Ramos (cell line): ENCODE measurements at regions not wholly inside any gene's neighbourhood (a gene's known extent, or its start where the extent isn't known, plus 50 kb on each side); places are given as distances from the start of the nearest gene placed in this dataset.
"Not testable (repeated sequence)": the region's sequence is repeated elsewhere in the genome, so short reads cannot be mapped to it uniquely, and the experiment has no call there.

ENCODE experiments used
- in situ Hi-C: fragments of 300-500 bp; cut with MboI; formaldehyde crosslinking; loops from one replicate; pipeline ENCODE4 v1.14.3; 2022; ENCODE audit warnings: low sequenced_read_pairs; ENCODE audit not compliant: unreplicated experiment

DNA sequence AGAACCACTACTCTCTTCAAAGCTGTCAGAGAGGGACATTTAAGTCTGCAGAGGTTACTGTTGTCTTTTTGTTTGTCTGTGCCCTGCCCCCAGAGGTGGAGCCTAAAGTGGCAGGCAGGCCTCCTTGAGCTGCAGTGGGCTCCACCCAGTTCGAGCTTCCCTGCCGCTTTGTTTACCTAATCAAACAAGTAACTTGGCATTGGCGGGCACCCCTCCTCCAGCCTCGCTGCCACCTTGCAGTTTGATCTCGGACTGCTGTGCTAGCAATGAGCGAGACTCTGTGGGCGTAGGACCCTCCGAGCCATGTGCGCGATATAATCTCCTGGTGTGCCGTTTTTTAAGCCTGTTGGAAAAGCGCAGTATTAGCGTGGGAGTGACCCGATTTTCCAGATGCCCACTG, 920.7 kb downstream of the REEP3 start:
- in situ Hi-C loops, result not testable (repeated sequence)

DNA sequence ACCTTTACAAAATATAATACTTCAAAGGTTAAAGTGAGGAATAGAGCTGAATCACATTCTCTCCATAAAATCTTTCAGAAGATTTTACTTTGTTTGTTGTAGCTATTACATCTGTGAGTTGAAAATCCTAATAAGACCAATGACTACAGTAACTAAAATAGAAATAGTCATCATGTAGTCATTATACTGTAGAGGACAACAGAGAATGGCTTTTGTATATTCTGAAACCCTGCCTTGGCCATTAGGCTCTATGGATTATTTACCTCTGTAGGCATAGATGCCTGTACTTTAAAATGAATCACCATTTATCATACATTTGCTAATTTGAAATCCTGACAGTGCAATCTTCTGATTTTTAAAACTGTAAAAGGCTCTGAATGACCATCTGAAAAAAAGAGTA, 923.0 kb downstream of the REEP3 start:
- in situ Hi-C loops, result no loop called here

DNA sequence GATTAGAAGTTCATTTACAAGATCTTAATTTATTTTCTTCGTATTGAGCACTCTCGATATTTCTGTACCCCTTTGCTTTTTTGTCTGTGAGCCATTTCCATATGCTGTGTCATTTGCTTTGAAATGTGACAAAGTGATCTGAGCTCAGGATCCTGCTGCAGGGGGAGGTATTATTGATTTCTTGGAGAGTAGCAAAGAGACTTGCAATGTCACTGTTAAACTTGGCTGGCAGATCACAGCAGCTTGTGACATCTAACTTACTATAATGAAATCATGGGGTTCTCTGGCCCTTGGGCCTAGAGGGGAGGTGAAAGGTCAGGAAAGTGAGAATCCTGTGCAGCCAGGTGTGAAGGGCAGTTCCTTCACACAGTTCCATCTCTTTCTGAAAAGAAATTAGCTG, 923.4 kb downstream of the REEP3 start:
- in situ Hi-C loops, result no loop called here

- in situ Hi-C loops, result no loop called here
Measured at GRCh38 chr10:64449603-64450002, 928.4 kb downstream of the REEP3 start.

- in situ Hi-C loops, result no loop called here
Measured at GRCh38 chr10:64450312-64450711, 929.1 kb downstream of the REEP3 start.

GRCh38 chr10:64454962-64455361, 933.8 kb downstream of the REEP3 start:
- in situ Hi-C loops, result no loop called here

DNA sequence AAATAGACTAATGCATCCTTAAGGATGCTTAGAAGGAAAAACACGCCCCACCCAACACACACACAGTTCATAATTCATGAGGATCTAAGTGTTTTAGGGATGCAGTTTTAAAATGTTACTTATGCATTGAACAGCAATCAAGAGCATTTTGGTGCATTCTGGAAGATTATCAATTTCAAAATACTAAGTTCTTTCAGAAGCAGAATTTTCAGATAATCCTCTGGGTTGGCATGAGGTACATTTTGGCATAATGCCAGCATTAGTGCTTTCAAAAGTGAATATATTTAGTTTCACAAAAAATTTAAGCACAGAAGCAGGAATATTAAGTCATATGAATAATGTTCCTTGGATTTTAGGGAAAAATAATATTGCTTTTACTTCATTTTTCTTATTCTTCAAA, 937.1 kb downstream of the REEP3 start:
- in situ Hi-C loops, result no loop called here

DNA sequence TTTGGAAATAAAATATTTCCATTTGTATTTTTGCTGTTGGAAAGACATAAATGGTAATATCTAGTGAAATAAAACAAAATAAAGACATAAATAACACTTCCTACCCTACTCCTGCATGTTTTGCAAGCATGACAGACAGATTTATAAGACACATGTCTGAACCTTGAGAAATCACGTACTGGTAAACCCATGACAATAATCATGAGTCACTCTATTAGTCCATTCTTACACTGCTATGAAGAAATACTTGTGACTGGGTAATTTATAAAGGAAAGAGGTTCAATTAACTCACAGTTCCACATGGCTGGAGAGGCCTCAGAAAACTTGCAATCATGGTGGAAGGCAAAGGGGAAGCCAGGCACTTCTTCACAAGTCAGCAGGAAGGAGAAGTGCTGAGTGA, 942.2 kb downstream of the REEP3 start:
- in situ Hi-C loops, result no loop called here

DNA sequence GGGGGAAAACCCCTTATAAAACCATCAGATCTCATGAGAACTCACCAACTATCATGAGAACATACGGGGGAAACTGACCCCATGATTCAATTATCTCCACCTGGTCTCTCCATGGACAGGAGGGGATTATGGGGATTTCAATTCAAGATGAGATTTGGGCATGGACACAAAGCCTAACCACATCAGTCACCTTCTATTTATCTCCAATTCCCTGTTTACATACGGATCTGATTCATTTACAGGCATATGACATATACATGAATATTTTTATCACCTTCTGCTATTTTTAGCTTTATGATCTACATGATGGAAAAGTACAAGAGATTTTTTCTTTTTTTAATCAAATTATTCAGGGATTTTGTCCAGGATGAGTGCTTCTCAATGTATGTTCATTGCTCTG, 944.5 kb downstream of the REEP3 start:
- in situ Hi-C loops, result no loop called here

DNA sequence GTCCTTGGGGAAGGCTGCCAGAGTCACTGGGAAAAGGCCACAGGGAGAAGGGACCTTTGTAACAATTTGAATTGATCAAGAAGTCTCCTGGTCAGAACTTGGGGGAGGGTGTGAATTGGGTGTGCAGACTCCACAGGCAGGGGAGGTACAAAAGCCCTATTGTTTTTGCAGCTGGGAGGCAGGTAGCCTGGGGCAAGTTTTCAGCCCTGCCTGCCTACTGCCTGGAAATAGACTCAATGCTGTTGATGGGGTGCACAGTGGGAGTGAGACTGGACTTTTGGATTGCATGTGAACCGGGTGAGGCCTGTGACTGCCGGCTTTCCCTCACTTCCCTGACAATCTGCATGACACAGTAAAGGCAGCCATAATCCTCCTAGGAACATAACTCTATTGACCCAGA, 947.0 kb downstream of the REEP3 start:
- in situ Hi-C loops, result no loop called here

DNA sequence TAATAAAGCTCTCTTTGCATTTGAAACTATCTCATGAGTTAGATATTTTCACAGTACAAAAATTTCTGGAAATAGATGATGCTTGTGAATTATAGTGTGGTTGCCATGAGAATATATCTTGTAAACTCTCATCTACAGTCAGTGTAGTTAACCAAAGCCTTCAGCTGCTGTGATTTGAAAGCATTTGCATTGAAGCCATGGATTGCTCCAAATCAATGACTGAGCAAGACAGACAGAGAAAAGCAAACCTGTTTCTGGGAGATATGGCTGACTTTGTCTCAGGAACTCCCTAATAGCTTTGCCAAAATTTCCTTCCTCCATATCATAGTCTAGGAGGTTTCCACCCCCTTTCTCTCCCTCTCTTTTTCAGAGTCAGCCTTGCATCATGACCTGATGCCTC, 955.3 kb downstream of the REEP3 start:
- in situ Hi-C loops, result no loop called here

- in situ Hi-C loops, result no loop called here
Measured at GRCh38 chr10:64477791-64478190, 956.6 kb downstream of the REEP3 start.

- in situ Hi-C loops, result no loop called here
Measured at GRCh38 chr10:64484811-64485330, 963.7 kb downstream of the REEP3 start.

GRCh38 chr10:64486149-64486548, 964.9 kb downstream of the REEP3 start:
- in situ Hi-C loops, result no loop called here

- in situ Hi-C loops, result no loop called here
Measured at GRCh38 chr10:64486901-64487300, 965.7 kb downstream of the REEP3 start.

DNA sequence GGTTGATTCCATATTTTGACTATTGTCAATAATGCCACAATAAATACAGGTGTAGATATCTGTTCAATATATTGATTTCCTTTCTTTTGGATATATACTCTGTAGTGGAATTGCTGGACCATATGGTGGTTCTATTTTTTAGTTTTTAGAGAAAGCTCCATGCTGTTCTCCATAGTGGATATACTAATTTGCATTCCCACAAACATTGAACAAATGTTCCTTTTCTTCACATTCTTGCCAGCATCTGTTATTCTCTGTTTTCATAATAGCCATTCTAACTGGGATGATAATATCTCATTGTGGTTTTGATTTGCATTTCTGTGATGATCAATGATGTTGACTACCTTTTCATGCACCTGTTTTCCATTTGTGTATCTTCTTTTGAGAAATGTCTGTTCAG, 973.7 kb downstream of the REEP3 start:
- in situ Hi-C loops, result no loop called here

- in situ Hi-C loops, result no loop called here
Measured at GRCh38 chr10:64497306-64497705, 976.1 kb downstream of the REEP3 start.

GRCh38 chr10:64501807-64502206, 980.6 kb downstream of the REEP3 start:
- in situ Hi-C loops, result no loop called here

DNA sequence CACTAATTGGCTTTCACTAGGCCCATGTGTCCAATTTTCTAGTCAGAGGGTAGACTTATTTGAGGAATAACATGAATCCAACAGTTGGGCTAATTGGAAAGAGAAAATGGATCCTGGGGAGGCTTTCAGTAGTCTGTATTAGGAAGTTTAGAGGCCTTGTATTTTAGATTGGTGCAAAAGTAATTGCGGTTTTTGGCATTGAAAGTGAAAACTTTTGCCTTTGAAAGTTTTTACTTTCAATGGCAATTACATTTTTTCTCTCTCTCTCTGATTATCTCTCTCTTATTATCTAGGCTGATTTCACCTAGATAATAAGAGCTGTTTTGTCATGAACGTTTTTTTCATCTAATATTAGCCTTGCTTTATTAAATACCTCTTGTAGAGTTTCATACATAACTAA, 981.7 kb downstream of the REEP3 start:
- in situ Hi-C loops, result no loop called here

GRCh38 chr10:64503429-64503828, 982.2 kb downstream of the REEP3 start:
- in situ Hi-C loops, result no loop called here

DNA sequence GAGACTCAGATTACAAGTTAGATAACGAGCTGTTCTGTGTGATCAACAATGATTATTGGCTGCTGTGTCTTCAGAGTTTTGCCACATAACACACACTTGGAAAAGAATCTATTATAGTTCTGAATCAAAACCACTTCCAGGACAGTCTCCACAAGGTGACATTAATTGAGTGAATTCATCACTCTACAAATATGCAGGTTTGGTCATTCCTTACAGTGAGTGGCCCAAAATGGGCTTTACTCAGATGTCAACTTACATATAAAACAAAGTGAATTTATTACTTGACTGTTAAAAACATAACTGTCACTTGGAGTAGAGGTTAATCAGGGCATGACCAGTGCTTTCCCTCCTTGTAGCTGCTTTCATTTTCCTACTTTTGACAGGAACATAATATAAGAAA, 984.3 kb downstream of the REEP3 start:
- in situ Hi-C loops, result no loop called here

DNA sequence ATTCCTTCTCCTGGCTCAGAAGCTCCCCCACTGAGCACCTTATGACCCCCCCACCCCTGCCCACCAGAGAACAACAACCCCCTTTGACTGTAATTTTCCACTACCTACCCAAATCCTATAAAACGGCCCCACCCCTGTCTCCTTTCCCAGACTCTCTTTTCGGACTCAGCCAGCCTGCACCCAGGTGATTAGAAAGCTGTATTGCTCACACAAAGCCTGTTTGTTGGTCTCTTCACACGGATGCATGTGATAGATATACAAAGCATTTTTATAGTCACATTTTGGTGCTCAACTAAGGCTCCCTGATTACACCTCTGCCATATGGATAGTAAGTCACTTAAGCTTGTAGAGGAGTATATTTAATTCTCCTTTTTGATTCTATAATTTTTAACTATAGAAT, 985.8 kb downstream of the REEP3 start:
- in situ Hi-C loops, result no loop called here

GRCh38 chr10:64507651-64508028, 986.4 kb downstream of the REEP3 start:
- in situ Hi-C loops, result no loop called here
